Fibroblast of lung (primary cell): ENCODE measurements at regions not wholly inside any gene's neighbourhood (a gene's known extent, or its start where the extent isn't known, plus 50 kb on each side); places are given as distances from the start of the nearest gene placed in this dataset.
"Not testable (repeated sequence)": the region's sequence is repeated elsewhere in the genome, so short reads cannot be mapped to it uniquely, and the experiment has no call there.

Experiments used
- DNase-seq, 2 donors: peaks; one replicate each; pipeline versions ENCODE4 v3.0.0 to v3.0.0-alpha.2; 2010; ENCODE audit warnings: low read depth in 2 of 2
- H2AFZ ChIP-seq: 2 replicates; pipeline ENCODE4 v1.5.1; 2012; ENCODE audit warnings: low read length, control low read depth, inconsistent platforms
- H3K27ac ChIP-seq: 2 replicates; pipeline ENCODE4 v1.5.1; 2011; ENCODE audit warnings: low read length, control low read depth; ENCODE audit not compliant: insufficient read depth
- H3K27me3 ChIP-seq: 2 replicates; pipeline ENCODE4 v1.5.1; 2011; ENCODE audit warnings: mild to moderate bottlenecking, low read length; ENCODE audit not compliant: control insufficient read depth, insufficient read depth
- H3K36me3 ChIP-seq: 2 replicates; pipeline ENCODE4 v1.5.1; 2011; ENCODE audit warnings: low read length; ENCODE audit not compliant: control insufficient read depth, insufficient read depth
- H3K4me1 ChIP-seq: 2 replicates; pipeline ENCODE4 v1.5.1; 2011; ENCODE audit warnings: low read length; ENCODE audit not compliant: control insufficient read depth, insufficient read depth; ENCODE audit errors: extremely low read depth
- H3K4me2 ChIP-seq: 2 replicates; pipeline ENCODE4 v1.5.1; 2011; ENCODE audit warnings: low read length, control low read depth; ENCODE audit not compliant: insufficient read depth; ENCODE audit errors: extremely low read depth
- H3K4me3 ChIP-seq, 4 experiments: fragments of 200-600 bp in 1 of 4; sonication (generic) in 1 of 4; replicated peaks in 1 of 4; 2 replicates each; pipeline ENCODE4 v1.5.1; 2011 to 2016; ENCODE audit warnings: low read length in 4 of 4, low read depth in 3 of 4, mild to moderate bottlenecking in 3 of 4, control low read depth in 2 of 4, inconsistent platforms in 1 of 4, mixed read lengths in 1 of 4; ENCODE audit not compliant: insufficient read depth in 1 of 4; ENCODE audit errors: control extremely low read depth in 1 of 4
- H3K79me2 ChIP-seq: 2 replicates; pipeline ENCODE4 v1.5.1; 2012; ENCODE audit warnings: mild to moderate bottlenecking, low read length, inconsistent platforms; ENCODE audit not compliant: control insufficient read depth, insufficient read depth
- H3K9ac ChIP-seq: 2 replicates; pipeline ENCODE4 v1.5.1; 2011; ENCODE audit warnings: mild to moderate bottlenecking, low read length, control low read depth; ENCODE audit not compliant: insufficient read depth
- H3K9me3 ChIP-seq: 2 replicates; pipeline ENCODE4 v1.5.1; 2012; ENCODE audit warnings: low read depth, low read length; ENCODE audit not compliant: control insufficient read depth, insufficient read depth
- H4K20me1 ChIP-seq: 2 replicates; pipeline ENCODE4 v1.5.1; 2011; ENCODE audit warnings: low read length; ENCODE audit not compliant: control insufficient read depth, insufficient read depth; ENCODE audit errors: extremely low read depth
- EZH2 ChIP-seq: IDR thresholded peaks from 2 replicates; pipeline ENCODE4 v1.5.1; 2012; ENCODE audit warnings: low read length, control low read depth, mild to moderate bottlenecking; ENCODE audit errors: missing control alignments
- TF ChIP-seq, protein P1 (sequence below), 2 donors: IDR thresholded peaks in 1 of 2; conservative IDR thresholded peaks in 1 of 2; 1 replicate in 1 of 2; 2 replicates in 1 of 2; pipeline ENCODE4 v1.5.1; 2011 to 2012; ENCODE audit warnings: low read length in 2 of 2, control low read depth in 1 of 2, inconsistent platforms in 1 of 2, low read depth in 1 of 2, mild to moderate bottlenecking in 1 of 2

DNA sequence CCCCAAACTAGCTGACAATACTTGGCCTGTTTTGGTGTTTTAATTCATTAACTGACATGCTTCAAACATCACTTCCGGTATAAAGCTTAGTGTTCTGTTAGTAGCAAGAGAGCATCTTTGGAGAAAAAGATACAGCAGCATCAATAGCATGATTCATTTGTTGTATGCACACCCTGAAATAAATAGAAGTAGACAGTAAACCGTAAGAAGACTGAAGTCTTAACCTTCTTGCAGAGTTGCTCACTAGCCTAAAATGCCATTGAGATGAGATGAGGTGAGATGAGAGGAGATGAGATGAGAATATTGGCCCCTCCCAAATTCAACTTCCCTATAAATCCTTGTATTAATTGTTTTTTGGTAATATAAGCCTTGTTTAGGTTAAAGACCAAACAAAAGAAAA lies 108.8 kb downstream of the TNFSF18 start:
- Histone ChIP-seq H3K27me3 (no peaks in the 10 kb centered on the region), H3K27ac (no peak overlapping the region), H3K4me3 (no peak overlapping the region), H3K4me2 (no peak overlapping the region), H4K20me1 (no peaks in the 10 kb centered on the region), H2AFZ (no peak overlapping the region), H3K4me1 (peaks cover 17% of the 10 kb centered on the region), H3K36me3 (no peaks in the 10 kb centered on the region), H3K9me3 (no peaks in the 10 kb centered on the region), H3K79me2 (no peaks in the 10 kb centered on the region), H3K9ac (no peak overlapping the region)
- no peak for TF ChIP-seq EZH2
- TF ChIP-seq, protein P1, sequence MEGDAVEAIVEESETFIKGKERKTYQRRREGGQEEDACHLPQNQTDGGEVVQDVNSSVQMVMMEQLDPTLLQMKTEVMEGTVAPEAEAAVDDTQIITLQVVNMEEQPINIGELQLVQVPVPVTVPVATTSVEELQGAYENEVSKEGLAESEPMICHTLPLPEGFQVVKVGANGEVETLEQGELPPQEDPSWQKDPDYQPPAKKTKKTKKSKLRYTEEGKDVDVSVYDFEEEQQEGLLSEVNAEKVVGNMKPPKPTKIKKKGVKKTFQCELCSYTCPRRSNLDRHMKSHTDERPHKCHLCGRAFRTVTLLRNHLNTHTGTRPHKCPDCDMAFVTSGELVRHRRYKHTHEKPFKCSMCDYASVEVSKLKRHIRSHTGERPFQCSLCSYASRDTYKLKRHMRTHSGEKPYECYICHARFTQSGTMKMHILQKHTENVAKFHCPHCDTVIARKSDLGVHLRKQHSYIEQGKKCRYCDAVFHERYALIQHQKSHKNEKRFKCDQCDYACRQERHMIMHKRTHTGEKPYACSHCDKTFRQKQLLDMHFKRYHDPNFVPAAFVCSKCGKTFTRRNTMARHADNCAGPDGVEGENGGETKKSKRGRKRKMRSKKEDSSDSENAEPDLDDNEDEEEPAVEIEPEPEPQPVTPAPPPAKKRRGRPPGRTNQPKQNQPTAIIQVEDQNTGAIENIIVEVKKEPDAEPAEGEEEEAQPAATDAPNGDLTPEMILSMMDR (conservative IDR thresholded peaks at IDR 0.05 in 1 of 2, IDR thresholded peaks at IDR 0.05 in 1 of 2; ENCODE audit: low read depth in 1 of 2, low read length in 2 of 2): no peak
- DNase-seq: peak in 1 of 2 donors; percentile 37

DNA sequence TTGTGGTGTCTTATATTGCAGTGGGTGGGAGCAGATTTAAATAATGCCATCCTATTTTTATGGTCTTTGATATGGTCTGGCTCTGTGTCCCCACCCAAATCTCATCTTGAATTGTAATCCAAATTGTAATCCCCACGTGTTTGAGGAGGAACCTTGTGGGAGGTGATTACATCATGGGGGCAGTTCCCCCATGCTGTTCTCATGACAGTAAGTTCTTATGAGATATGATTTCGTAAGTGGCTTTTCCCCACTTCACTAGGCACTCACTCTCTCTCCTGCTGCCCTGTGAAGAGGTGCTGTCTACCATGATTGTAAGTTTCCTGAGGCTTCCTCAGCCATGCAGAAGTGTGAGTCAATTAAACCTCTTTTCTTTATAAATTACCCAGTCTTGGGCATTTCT lies 107.6 kb downstream of the TNFSF18 start:
- H3K36me3 ChIP-seq, DNase-seq, H3K27ac ChIP-seq, H3K9me3 ChIP-seq, H3K9ac ChIP-seq, H3K4me3 ChIP-seq, H3K4me2 ChIP-seq, H2AFZ ChIP-seq, H3K27me3 ChIP-seq, H4K20me1 ChIP-seq, H3K79me2 ChIP-seq: not testable (repeated sequence)
- peaks cover 20% of the 10 kb centered on the region for H3K4me1 ChIP-seq

DNA sequence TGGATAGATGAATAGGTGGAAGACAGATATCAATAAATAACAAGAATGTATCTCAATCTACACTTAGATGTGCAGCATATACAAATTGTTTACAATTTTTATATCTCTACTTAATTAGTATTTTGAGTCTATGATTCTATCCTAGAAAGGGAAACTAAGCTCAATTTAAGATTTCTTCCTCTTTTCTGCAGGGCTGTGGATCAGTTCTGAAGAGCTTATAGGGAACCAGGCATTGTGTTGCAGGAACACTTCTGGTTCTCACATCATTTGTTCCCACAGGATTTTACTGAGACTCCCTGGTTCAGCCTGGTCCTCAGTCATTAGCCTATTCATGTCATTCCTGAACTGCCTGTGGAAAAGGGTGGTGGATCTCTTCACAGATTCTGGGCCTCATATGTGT lies 105.8 kb downstream of the TNFSF18 start:
- Histone ChIP-seq H3K4me1 (peaks cover 24% of the 10 kb centered on the region), H3K9ac (no peak overlapping the region), H3K4me2 (no peak overlapping the region), H2AFZ (no peak overlapping the region), H3K36me3 (no peaks in the 10 kb centered on the region), H3K27me3 (no peaks in the 10 kb centered on the region), H3K79me2 (no peaks in the 10 kb centered on the region), H4K20me1 (no peaks in the 10 kb centered on the region), H3K4me3 (no peak overlapping the region), H3K27ac (no peak overlapping the region), H3K9me3 (no peaks in the 10 kb centered on the region)
- TF ChIP-seq EZH2: no peak
- TF ChIP-seq, protein P1 (conservative IDR thresholded peaks at IDR 0.05 in 1 of 2, IDR thresholded peaks at IDR 0.05 in 1 of 2; ENCODE audit: low read depth in 1 of 2, low read length in 2 of 2): no peak
- DNase-seq: no peak
